Fibroblast of the aortic adventitia (primary cell): ENCODE measurements at regions not wholly inside any gene's neighbourhood (a gene's known extent, or its start where the extent isn't known, plus 50 kb on each side); places are given as distances from the start of the nearest gene placed in this dataset.
A peak's percentile ranks its signal among the peaks of the same experiment; 100 is the strongest.

Experiments
- DNase-seq: peaks from one replicate; pipeline ENCODE4 v3.0.0-alpha.2; 2010; ENCODE audit warnings: low read depth
- H3K4me3 ChIP-seq: 2 replicates; pipeline ENCODE4 v1.5.1; 2011; ENCODE audit warnings: low read depth, mild to moderate bottlenecking, control low read depth, low read length, moderate library complexity
- TF ChIP-seq, protein P1 (sequence below): IDR thresholded peaks from 2 replicates; pipeline ENCODE4 v1.5.1; 2011; ENCODE audit warnings: mild to moderate bottlenecking, low read length, control low read depth, inconsistent platforms; ENCODE audit not compliant: insufficient read depth

DNA sequence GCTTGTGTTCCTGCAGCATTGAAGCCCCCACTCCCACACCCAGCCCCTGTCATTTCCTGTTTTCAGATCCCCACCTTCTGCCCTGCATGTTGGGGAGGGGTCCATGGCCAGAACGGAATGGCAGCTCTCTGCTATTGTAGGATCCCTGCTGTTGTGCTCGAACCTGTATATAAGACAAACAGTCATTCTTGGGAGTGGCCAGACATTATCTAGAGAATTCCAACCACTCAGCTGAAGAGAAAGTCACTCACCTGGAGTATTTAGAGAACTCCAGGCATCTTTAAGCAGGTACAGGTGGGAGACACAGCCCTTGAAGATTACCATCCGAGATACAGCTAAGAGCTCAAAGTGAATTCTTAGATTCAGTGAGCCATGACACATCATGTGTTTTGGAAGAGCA, 96.1 kb downstream of the C9orf152 start:
- DNase-seq = no peak
- TF ChIP-seq, protein P1, sequence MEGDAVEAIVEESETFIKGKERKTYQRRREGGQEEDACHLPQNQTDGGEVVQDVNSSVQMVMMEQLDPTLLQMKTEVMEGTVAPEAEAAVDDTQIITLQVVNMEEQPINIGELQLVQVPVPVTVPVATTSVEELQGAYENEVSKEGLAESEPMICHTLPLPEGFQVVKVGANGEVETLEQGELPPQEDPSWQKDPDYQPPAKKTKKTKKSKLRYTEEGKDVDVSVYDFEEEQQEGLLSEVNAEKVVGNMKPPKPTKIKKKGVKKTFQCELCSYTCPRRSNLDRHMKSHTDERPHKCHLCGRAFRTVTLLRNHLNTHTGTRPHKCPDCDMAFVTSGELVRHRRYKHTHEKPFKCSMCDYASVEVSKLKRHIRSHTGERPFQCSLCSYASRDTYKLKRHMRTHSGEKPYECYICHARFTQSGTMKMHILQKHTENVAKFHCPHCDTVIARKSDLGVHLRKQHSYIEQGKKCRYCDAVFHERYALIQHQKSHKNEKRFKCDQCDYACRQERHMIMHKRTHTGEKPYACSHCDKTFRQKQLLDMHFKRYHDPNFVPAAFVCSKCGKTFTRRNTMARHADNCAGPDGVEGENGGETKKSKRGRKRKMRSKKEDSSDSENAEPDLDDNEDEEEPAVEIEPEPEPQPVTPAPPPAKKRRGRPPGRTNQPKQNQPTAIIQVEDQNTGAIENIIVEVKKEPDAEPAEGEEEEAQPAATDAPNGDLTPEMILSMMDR = no peak
- no peak overlapping the region for H3K4me3 ChIP-seq

DNA sequence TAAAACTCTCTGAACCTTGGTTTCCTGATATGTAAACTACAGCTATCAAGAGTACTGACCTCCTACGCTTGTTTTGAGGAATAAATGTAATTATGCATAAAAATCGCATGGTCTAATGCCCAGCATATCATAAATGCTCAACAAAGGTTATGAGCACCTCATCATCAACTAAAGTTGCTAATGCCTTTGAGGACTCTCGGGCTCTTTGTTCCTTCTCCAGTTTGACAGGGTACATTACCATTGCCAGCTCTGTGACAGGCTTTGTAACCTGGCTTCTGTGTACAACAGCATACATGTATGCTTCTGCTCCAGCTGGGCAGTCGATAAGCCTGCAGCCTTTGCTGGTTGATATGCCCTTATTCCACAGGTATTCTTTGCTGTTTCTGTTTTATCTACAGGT, 95.2 kb downstream of the C9orf152 start:
- TF ChIP-seq, protein P1 = no peak
- no peak overlapping the region for H3K4me3 ChIP-seq
- no peak for DNase-seq

DNA sequence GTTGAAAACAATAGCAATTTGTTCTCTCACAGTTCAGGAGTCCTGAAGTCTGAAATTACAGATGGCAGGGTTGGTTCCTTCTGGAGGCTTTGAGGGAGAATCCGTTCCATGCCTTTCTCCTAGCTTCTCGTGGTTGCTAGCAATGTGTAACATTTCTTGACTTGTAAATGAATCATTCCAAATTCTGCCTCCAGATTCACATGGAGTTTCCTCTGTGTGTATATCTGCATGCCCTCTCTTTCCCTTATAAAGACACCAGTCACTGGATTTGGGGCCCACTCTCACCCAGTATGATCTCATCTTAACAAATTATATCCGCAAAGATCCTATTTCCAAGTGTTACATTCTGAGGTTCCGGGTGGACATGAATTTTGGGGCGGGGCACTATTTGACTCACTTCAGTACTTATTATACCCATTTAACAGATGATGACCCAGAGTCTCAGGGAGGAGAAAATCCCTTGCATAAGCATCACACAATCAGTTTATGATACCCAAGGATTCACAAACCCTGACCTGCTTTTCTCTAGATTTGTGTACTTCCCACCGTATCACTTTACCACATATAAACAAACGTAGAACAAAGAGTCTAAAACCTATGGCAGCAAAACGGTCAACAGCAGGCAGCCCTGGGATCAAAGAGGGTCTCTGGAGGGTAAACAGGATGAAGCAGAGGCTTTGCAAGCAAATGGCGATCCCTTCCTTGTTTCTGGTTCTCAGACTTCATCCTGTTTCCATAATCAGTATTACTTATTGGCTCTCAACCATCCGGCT, 93.7 kb downstream of the C9orf152 start:
- TF ChIP-seq, protein P1 = no peak
- DNase-seq = no peak
- no peak overlapping the region for H3K4me3 ChIP-seq

DNA sequence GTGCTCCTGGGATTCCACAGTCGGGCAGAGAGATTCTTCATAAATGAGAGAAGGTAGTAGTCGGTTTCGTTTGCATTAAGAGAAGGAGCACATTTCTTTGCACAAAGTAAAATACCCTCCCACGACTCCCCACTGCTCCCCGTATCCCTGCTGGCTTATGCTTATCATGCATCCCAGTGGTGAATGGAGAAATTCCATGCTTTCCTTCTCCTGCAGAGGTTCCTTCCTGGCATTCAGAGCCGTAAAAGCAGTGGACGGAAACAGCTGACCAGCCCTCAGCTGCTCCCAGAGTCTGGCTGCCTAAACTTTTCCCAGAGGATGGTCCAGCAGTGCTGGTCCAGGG, 93.1 kb downstream of the C9orf152 start:
- TF ChIP-seq, protein P1 = peak; percentile 35
- DNase-seq = peak; percentile 70
- H3K4me3 ChIP-seq = no peak overlapping the region

DNA sequence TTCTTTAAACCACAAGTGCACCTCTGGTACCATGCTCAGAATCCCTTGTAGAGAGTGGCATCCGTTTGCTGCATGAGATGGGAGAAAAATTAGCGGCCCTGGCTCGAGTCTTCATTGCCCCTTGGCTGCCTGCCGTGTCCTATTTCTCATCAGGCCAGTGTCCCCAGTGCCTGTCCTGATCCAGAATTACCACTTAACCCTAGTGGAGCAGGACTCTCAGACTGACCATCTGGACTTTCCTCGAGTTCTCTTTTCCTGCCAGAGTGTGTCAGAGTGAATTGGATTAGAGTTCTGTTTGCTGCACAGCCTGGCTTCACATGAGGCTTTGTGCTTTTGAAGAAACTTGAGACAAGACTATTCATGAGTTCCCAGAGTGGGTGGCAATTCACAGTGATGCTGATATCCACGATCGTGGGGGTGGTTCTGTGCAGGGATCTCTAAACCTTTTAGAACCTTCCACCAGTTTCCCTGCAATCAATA, 92.6 kb downstream of the C9orf152 start:
- DNase-seq = peak; percentile 74
- H3K4me3 ChIP-seq = no peak overlapping the region
- TF ChIP-seq, protein P1 = no peak

DNA sequence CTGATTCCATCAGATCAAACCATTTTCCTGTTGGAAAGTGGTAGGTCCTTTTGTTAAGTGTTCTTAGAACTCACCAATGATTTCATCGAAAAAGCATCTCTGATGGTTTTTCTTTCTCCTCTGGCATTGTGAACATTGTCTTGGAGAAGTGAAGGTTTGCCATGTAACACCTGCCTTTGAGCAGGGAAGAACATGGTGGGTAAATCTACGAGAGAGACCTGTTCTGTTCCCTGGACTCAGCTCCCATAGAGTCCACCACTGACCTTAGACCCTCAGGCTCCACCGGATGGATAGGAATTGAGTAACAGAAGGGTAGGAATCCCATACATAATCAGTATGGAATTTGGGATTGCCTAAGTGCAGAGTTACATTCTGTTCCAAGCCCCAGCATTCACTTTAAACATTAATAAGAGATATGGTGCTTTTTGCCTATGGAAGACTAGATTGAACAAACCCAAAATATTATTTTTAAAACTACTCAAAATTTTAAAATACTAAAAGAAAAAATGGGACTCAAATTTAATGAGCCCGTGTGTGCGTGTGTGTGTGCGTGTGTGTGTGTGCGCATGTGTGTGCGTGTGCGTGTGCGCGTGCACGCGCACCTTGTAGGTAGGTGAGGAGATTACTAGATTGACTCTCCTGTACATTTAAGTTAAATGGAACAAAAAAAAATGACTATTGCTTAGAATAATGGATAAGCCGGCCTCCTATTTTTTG, 92.0 kb downstream of the C9orf152 start:
- TF ChIP-seq, protein P1 = no peak
- DNase-seq = peak; percentile 81
- no peak overlapping the region for H3K4me3 ChIP-seq
